SU-DHL-6 (cell line): ENCODE measurements at regions not wholly inside any gene's neighbourhood (a gene's known extent, or its start where the extent isn't known, plus 50 kb on each side); places are given as distances from the start of the nearest gene placed in this dataset.

Source experiments
- EZH2phosphoT487 ChIP-seq: fragments of 200-600 bp; sonication (generic), shearing (Covaris generic); conservative IDR thresholded peaks from 2 replicates; pipeline ENCODE4 v1.6.1; 2018; ENCODE audit warnings: mild to moderate bottlenecking, antibody characterized with exemption, low read length, moderate library complexity, mixed read lengths
- TF ChIP-seq, protein P1 (sequence below): fragments of 200-600 bp; sonication (generic); IDR thresholded peaks from one replicate; pipeline ENCODE4 v1.5.1; 2017; ENCODE audit warnings: antibody characterized with exemption, mild to moderate bottlenecking, low read length, moderate library complexity; ENCODE audit not compliant: insufficient read depth, poor library complexity, severe bottlenecking

- TF ChIP-seq EZH2phosphoT487, result no peak
- TF ChIP-seq, protein P1, sequence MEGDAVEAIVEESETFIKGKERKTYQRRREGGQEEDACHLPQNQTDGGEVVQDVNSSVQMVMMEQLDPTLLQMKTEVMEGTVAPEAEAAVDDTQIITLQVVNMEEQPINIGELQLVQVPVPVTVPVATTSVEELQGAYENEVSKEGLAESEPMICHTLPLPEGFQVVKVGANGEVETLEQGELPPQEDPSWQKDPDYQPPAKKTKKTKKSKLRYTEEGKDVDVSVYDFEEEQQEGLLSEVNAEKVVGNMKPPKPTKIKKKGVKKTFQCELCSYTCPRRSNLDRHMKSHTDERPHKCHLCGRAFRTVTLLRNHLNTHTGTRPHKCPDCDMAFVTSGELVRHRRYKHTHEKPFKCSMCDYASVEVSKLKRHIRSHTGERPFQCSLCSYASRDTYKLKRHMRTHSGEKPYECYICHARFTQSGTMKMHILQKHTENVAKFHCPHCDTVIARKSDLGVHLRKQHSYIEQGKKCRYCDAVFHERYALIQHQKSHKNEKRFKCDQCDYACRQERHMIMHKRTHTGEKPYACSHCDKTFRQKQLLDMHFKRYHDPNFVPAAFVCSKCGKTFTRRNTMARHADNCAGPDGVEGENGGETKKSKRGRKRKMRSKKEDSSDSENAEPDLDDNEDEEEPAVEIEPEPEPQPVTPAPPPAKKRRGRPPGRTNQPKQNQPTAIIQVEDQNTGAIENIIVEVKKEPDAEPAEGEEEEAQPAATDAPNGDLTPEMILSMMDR, result no peak
These were observed 455.8 kb downstream of the TFEC start for GRCh38 chr7:115574681-115575291.
